HG03103 (cell line): ENCODE measurements at regions not wholly inside any gene's neighbourhood (a gene's known extent, or its start where the extent isn't known, plus 50 kb on each side); places are given as distances from the start of the nearest gene placed in this dataset.
"Not testable (repeated sequence)": the region's sequence is repeated elsewhere in the genome, so short reads cannot be mapped to it uniquely, and the experiment has no call there.

Experiments used
- ATAC-seq: cut with Tn5 transposase; IDR thresholded peaks from one replicate; pipeline ENCODE4 v1.9.1; 2021; ENCODE audit warnings: low read depth; ENCODE audit not compliant: unreplicated experiment

- ATAC-seq: no peak
Measured at GRCh38 chr2:67889056-67889455, 173.7 kb downstream of the C1D start.

- no peak for ATAC-seq
Measured at GRCh38 chr2:67891642-67892041, 171.2 kb downstream of the C1D start.

- no peak for ATAC-seq
Measured at GRCh38 chr2:67892339-67892846, 170.4 kb downstream of the C1D start.

GRCh38 chr2:67895227-67895941, 167.4 kb downstream of the C1D start:
- no peak for ATAC-seq

GRCh38 chr2:67896076-67896475, 166.7 kb downstream of the C1D start:
- ATAC-seq: no peak

GRCh38 chr2:67896476-67896875, 166.3 kb downstream of the C1D start:
- ATAC-seq: no peak

GRCh38 chr2:67898595-67898994, 164.2 kb downstream of the C1D start:
- ATAC-seq: no peak

- no peak for ATAC-seq
Measured at GRCh38 chr2:67899187-67899586, 163.6 kb downstream of the C1D start.

GRCh38 chr2:67900826-67901225, 162.0 kb downstream of the C1D start:
- ATAC-seq: no peak

- no peak for ATAC-seq
Measured at GRCh38 chr2:67904566-67904965, 158.2 kb downstream of the C1D start.

GRCh38 chr2:67904966-67905365, 157.8 kb downstream of the C1D start:
- no peak for ATAC-seq

- not testable (repeated sequence) for ATAC-seq
Measured at GRCh38 chr2:67906547-67906946, 156.3 kb downstream of the C1D start.

GRCh38 chr2:67917332-67918054, 145.3 kb downstream of the C1D start:
- no peak for ATAC-seq

GRCh38 chr2:67918471-67918870, 144.3 kb downstream of the C1D start:
- no peak for ATAC-seq

- no peak for ATAC-seq
Measured at GRCh38 chr2:67919490-67919889, 143.3 kb downstream of the C1D start.

GRCh38 chr2:67922080-67922785, 140.6 kb downstream of the C1D start:
- ATAC-seq: no peak

GRCh38 chr2:67923696-67924095, 139.1 kb downstream of the C1D start:
- ATAC-seq: no peak

GRCh38 chr2:67927501-67927900, 135.3 kb downstream of the C1D start:
- no peak for ATAC-seq

- no peak for ATAC-seq
Measured at GRCh38 chr2:67930156-67930555, 132.6 kb downstream of the C1D start.

GRCh38 chr2:67936969-67937368, 125.8 kb downstream of the C1D start:
- no peak for ATAC-seq

- no peak for ATAC-seq
Measured at GRCh38 chr2:67938053-67938452, 124.8 kb downstream of the C1D start.
